ENCODE measurements at regions not wholly inside any gene's neighbourhood (a gene's known extent, or its start where the extent isn't known, plus 50 kb on each side); places are given as distances from the start of the nearest gene placed in this dataset.

- H3K79me2 ChIP-seq = no peaks in the 10 kb centered on the region
- no peak overlapping the region for H3K4me2 ChIP-seq (ENCODE audit: low read length)
- no peak for TF ChIP-seq CTCF (IDR thresholded peaks at IDR 0.05)
- no peaks in the 10 kb centered on the region for H3K27me3 ChIP-seq (ENCODE audit: control insufficient read depth, insufficient read depth, low read length)
- no peak overlapping the region for H3K27ac ChIP-seq
- H3K36me3 ChIP-seq (ENCODE audit: control insufficient read depth, insufficient read depth, low read length) = no peaks in the 10 kb centered on the region
- H3K9ac ChIP-seq = no peak overlapping the region
- no peaks in the 10 kb centered on the region for H3K9me3 ChIP-seq (ENCODE audit: control insufficient read depth, low read length)
- peaks cover 10% of the 10 kb centered on the region for H3K4me1 ChIP-seq
- no peak overlapping the region for H2AFZ ChIP-seq
- no peak overlapping the region for H3K4me3 ChIP-seq (ENCODE audit: low read depth, low read length)
Observed at GRCh38 chr14:58821421-58821820, 183.7 kb downstream of the DACT1 start.

GRCh38 chr14:58822856-58823255 lies 185.1 kb downstream of the DACT1 start:
- no peak for TF ChIP-seq CTCF (IDR thresholded peaks at IDR 0.05)
- H3K4me1 ChIP-seq = peaks cover 9% of the 10 kb centered on the region
- H3K79me2 ChIP-seq = no peaks in the 10 kb centered on the region
- no peak overlapping the region for H2AFZ ChIP-seq
- no peaks in the 10 kb centered on the region for H3K9me3 ChIP-seq (ENCODE audit: control insufficient read depth, low read length)
- no peaks in the 10 kb centered on the region for H3K36me3 ChIP-seq (ENCODE audit: control insufficient read depth, insufficient read depth, low read length)
- no peak overlapping the region for H3K4me2 ChIP-seq (ENCODE audit: low read length)
- no peak overlapping the region for H3K9ac ChIP-seq
- H3K4me3 ChIP-seq (ENCODE audit: low read depth, low read length) = no peak overlapping the region
- H3K27ac ChIP-seq = no peak overlapping the region
- no peaks in the 10 kb centered on the region for H3K27me3 ChIP-seq (ENCODE audit: control insufficient read depth, insufficient read depth, low read length)

GRCh38 chr14:58823312-58823711 lies 185.6 kb downstream of the DACT1 start:
- Histone ChIP-seq H3K9ac (no peak overlapping the region), H3K4me1 (peaks cover 5% of the 10 kb centered on the region), H3K79me2 (no peaks in the 10 kb centered on the region), H3K4me3 (ENCODE audit: low read depth, low read length) (no peak overlapping the region), H3K27me3 (ENCODE audit: control insufficient read depth, insufficient read depth, low read length) (no peaks in the 10 kb centered on the region), H2AFZ (no peak overlapping the region), H3K27ac (no peak overlapping the region), H3K9me3 (ENCODE audit: control insufficient read depth, low read length) (no peaks in the 10 kb centered on the region), H3K36me3 (ENCODE audit: control insufficient read depth, insufficient read depth, low read length) (no peaks in the 10 kb centered on the region), H3K4me2 (ENCODE audit: low read length) (no peak overlapping the region)
- TF ChIP-seq CTCF (IDR thresholded peaks at IDR 0.05) = no peak

- no peak overlapping the region for H2AFZ ChIP-seq
- H3K27ac ChIP-seq = no peak overlapping the region
- no peak for TF ChIP-seq CTCF (IDR thresholded peaks at IDR 0.05)
- no peak overlapping the region for H3K9ac ChIP-seq
- H3K79me2 ChIP-seq = no peaks in the 10 kb centered on the region
- no peak overlapping the region for H3K4me2 ChIP-seq (ENCODE audit: low read length)
- no peaks in the 10 kb centered on the region for H3K4me1 ChIP-seq
- H3K27me3 ChIP-seq (ENCODE audit: control insufficient read depth, insufficient read depth, low read length) = no peaks in the 10 kb centered on the region
- no peak overlapping the region for H3K4me3 ChIP-seq (ENCODE audit: low read depth, low read length)
- no peaks in the 10 kb centered on the region for H3K9me3 ChIP-seq (ENCODE audit: control insufficient read depth, low read length)
- H3K36me3 ChIP-seq (ENCODE audit: control insufficient read depth, insufficient read depth, low read length) = no peaks in the 10 kb centered on the region
Observed at GRCh38 chr14:58824106-58824505, 186.3 kb downstream of the DACT1 start.

- Histone ChIP-seq H3K4me3 (ENCODE audit: low read depth, low read length) (no peak overlapping the region), H2AFZ (no peak overlapping the region), H3K4me2 (ENCODE audit: low read length) (no peak overlapping the region), H3K9ac (no peak overlapping the region), H3K4me1 (no peaks in the 10 kb centered on the region), H3K9me3 (ENCODE audit: control insufficient read depth, low read length) (no peaks in the 10 kb centered on the region), H3K27me3 (ENCODE audit: control insufficient read depth, insufficient read depth, low read length) (no peaks in the 10 kb centered on the region), H3K27ac (no peak overlapping the region), H3K36me3 (ENCODE audit: control insufficient read depth, insufficient read depth, low read length) (no peaks in the 10 kb centered on the region), H3K79me2 (no peaks in the 10 kb centered on the region)
- no peak for TF ChIP-seq CTCF (IDR thresholded peaks at IDR 0.05)
Observed at GRCh38 chr14:58824796-58825195, 187.0 kb downstream of the DACT1 start.

Data from parathyroid adenoma (tissue), 2 donors.